Stimulated activated naive CD8-positive, alpha-beta T cell treated with anti-CD3 and anti-CD28 coated beads, Interleukin-15, Interleukin-2, amounts not matched to agents 100 ng/mL and 50 ng/mL, for 24 hours (primary cell): ENCODE measurements at regions not wholly inside any gene's neighbourhood (a gene's known extent, or its start where the extent isn't known, plus 50 kb on each side); places are given as distances from the start of the nearest gene placed in this dataset.

Experiments
- H3K27ac Mint-ChIP-seq: one replicate; pipeline ENCODE4 v1.8.0; 2021; ENCODE audit warnings: mild to moderate bottlenecking, mixed read lengths
- H3K27me3 Mint-ChIP-seq: one replicate; pipeline ENCODE4 v1.8.0; 2021; ENCODE audit warnings: mixed read lengths
- H3K36me3 Mint-ChIP-seq: one replicate; pipeline ENCODE4 v1.8.0; 2021; ENCODE audit warnings: low read depth, mixed read lengths
- H3K4me1 Mint-ChIP-seq: one replicate; pipeline ENCODE4 v1.8.0; 2021; ENCODE audit warnings: low read depth, mixed read lengths
- H3K4me3 Mint-ChIP-seq: one replicate; pipeline ENCODE4 v1.8.0; 2021; ENCODE audit warnings: mild to moderate bottlenecking, mixed read lengths
- H3K9me3 Mint-ChIP-seq: one replicate; pipeline ENCODE4 v1.8.0; 2021; ENCODE audit warnings: mixed read lengths

GRCh38 chr22:48651981-48652538 is 1175.6 kb downstream of the BRD1 start:
- H3K9me3 Mint-ChIP-seq: no peaks in the 10 kb centered on the region
- no peaks in the 10 kb centered on the region for H3K4me1 Mint-ChIP-seq
- no peak overlapping the region for H3K27ac Mint-ChIP-seq
- H3K36me3 Mint-ChIP-seq: no peaks in the 10 kb centered on the region
- H3K27me3 Mint-ChIP-seq: no peaks in the 10 kb centered on the region
- no peak overlapping the region for H3K4me3 Mint-ChIP-seq

GRCh38 chr22:48651036-48651890 is 1176.4 kb downstream of the BRD1 start:
- Mint-ChIP-seq H3K9me3 (no peaks in the 10 kb centered on the region), H3K27me3 (no peaks in the 10 kb centered on the region), H3K4me3 (no peak overlapping the region), H3K27ac (no peak overlapping the region), H3K36me3 (no peaks in the 10 kb centered on the region), H3K4me1 (no peaks in the 10 kb centered on the region)

GRCh38 chr22:48650323-48651035 is 1177.2 kb downstream of the BRD1 start:
- no peak overlapping the region for H3K4me3 Mint-ChIP-seq
- H3K36me3 Mint-ChIP-seq: no peaks in the 10 kb centered on the region
- no peak overlapping the region for H3K27ac Mint-ChIP-seq
- no peaks in the 10 kb centered on the region for H3K4me1 Mint-ChIP-seq
- no peaks in the 10 kb centered on the region for H3K9me3 Mint-ChIP-seq
- no peaks in the 10 kb centered on the region for H3K27me3 Mint-ChIP-seq

GRCh38 chr22:48649466-48649865 is 1178.2 kb downstream of the BRD1 start:
- Mint-ChIP-seq H3K9me3 (no peaks in the 10 kb centered on the region), H3K27me3 (no peaks in the 10 kb centered on the region), H3K4me3 (no peak overlapping the region), H3K27ac (no peak overlapping the region), H3K36me3 (no peaks in the 10 kb centered on the region), H3K4me1 (no peaks in the 10 kb centered on the region)

GRCh38 chr22:48649031-48649430 is 1178.6 kb downstream of the BRD1 start:
- Mint-ChIP-seq H3K9me3 (no peaks in the 10 kb centered on the region), H3K4me3 (no peak overlapping the region)

GRCh38 chr22:48647606-48648515 is 1179.8 kb downstream of the BRD1 start:
- no peaks in the 10 kb centered on the region for H3K36me3 Mint-ChIP-seq
- no peaks in the 10 kb centered on the region for H3K9me3 Mint-ChIP-seq
- no peaks in the 10 kb centered on the region for H3K27me3 Mint-ChIP-seq
- H3K27ac Mint-ChIP-seq: no peak overlapping the region
- no peak overlapping the region for H3K4me3 Mint-ChIP-seq
- H3K4me1 Mint-ChIP-seq: peaks cover 3% of the 10 kb centered on the region

More at GRCh38 chr22:48649031-48649430, 1178.6 kb downstream of the BRD1 start:
- Mint-ChIP-seq H3K36me3 (no peaks in the 10 kb centered on the region), H3K4me1 (peaks cover 3% of the 10 kb centered on the region), H3K27ac (no peak overlapping the region), H3K27me3 (no peaks in the 10 kb centered on the region)

- Mint-ChIP-seq H3K9me3 (no peaks in the 10 kb centered on the region), H3K4me1 (peaks cover 3% of the 10 kb centered on the region), H3K4me3 (no peak overlapping the region), H3K27me3 (no peaks in the 10 kb centered on the region), H3K27ac (no peak overlapping the region), H3K36me3 (no peaks in the 10 kb centered on the region)
These were observed 1180.6 kb downstream of the BRD1 start for GRCh38 chr22:48647051-48647450.

- peaks cover 3% of the 10 kb centered on the region for H3K4me1 Mint-ChIP-seq
- H3K4me3 Mint-ChIP-seq: no peak overlapping the region
- no peaks in the 10 kb centered on the region for H3K9me3 Mint-ChIP-seq
- H3K27ac Mint-ChIP-seq: no peak overlapping the region
- H3K36me3 Mint-ChIP-seq: no peaks in the 10 kb centered on the region
- no peaks in the 10 kb centered on the region for H3K27me3 Mint-ChIP-seq
These were observed 1181.3 kb downstream of the BRD1 start for GRCh38 chr22:48646216-48646925.

- Mint-ChIP-seq H3K27me3 (no peaks in the 10 kb centered on the region), H3K9me3 (no peaks in the 10 kb centered on the region), H3K27ac (no peak overlapping the region), H3K4me3 (no peak overlapping the region), H3K4me1 (peaks cover 3% of the 10 kb centered on the region), H3K36me3 (no peaks in the 10 kb centered on the region)
These were observed 1181.9 kb downstream of the BRD1 start for GRCh38 chr22:48645766-48646165.

GRCh38 chr22:48644997-48645396 is 1182.7 kb downstream of the BRD1 start:
- Mint-ChIP-seq H3K4me1 (peaks cover 3% of the 10 kb centered on the region), H3K27ac (no peak overlapping the region), H3K9me3 (no peaks in the 10 kb centered on the region), H3K27me3 (no peaks in the 10 kb centered on the region), H3K4me3 (no peak overlapping the region), H3K36me3 (no peaks in the 10 kb centered on the region)

GRCh38 chr22:48644108-48644507 is 1183.6 kb downstream of the BRD1 start:
- H3K4me3 Mint-ChIP-seq: no peak overlapping the region
- H3K4me1 Mint-ChIP-seq: peaks cover 3% of the 10 kb centered on the region
- no peaks in the 10 kb centered on the region for H3K9me3 Mint-ChIP-seq
- no peaks in the 10 kb centered on the region for H3K36me3 Mint-ChIP-seq
- no peak overlapping the region for H3K27ac Mint-ChIP-seq
- H3K27me3 Mint-ChIP-seq: no peaks in the 10 kb centered on the region

- H3K4me3 Mint-ChIP-seq: no peak overlapping the region
- no peaks in the 10 kb centered on the region for H3K9me3 Mint-ChIP-seq
- no peak overlapping the region for H3K27ac Mint-ChIP-seq
- no peaks in the 10 kb centered on the region for H3K27me3 Mint-ChIP-seq
- peaks cover 3% of the 10 kb centered on the region for H3K4me1 Mint-ChIP-seq
- H3K36me3 Mint-ChIP-seq: no peaks in the 10 kb centered on the region
These were observed 1184.5 kb downstream of the BRD1 start for GRCh38 chr22:48643066-48643731.

GRCh38 chr22:48642550-48642949 is 1185.1 kb downstream of the BRD1 start:
- Mint-ChIP-seq H3K27ac (no peak overlapping the region), H3K9me3 (no peaks in the 10 kb centered on the region), H3K4me3 (no peak overlapping the region), H3K36me3 (no peaks in the 10 kb centered on the region), H3K4me1 (peaks cover 3% of the 10 kb centered on the region), H3K27me3 (no peaks in the 10 kb centered on the region)
